SU-DHL-6 (cell line): ENCODE measurements at regions not wholly inside any gene's neighbourhood (a gene's known extent, or its start where the extent isn't known, plus 50 kb on each side); places are given as distances from the start of the nearest gene placed in this dataset.
A peak's percentile ranks its signal among the peaks of the same experiment; 100 is the strongest.
"Not testable (repeated sequence)": the region's sequence is repeated elsewhere in the genome, so short reads cannot be mapped to it uniquely, and the experiment has no call there.

Experiments
- H2AFZ ChIP-seq: fragments of 200-600 bp; sonication (generic); 2 replicates; pipeline ENCODE4 v1.6.1; 2014; ENCODE audit warnings: low read depth, mild to moderate bottlenecking, moderate library complexity, mixed read lengths, antibody characterized with exemption, low read length; ENCODE audit not compliant: severe bottlenecking
- H3F3A ChIP-seq: fragments of 200-600 bp; shearing (Covaris generic); 2 replicates; pipeline ENCODE4 v1.6.0; 2016; ENCODE audit warnings: antibody characterized with exemption, mild to moderate bottlenecking; ENCODE audit not compliant: insufficient read depth
- H3K27ac ChIP-seq: fragments of 200-600 bp; sonication (generic); 2 replicates; pipeline ENCODE4 v1.5.1; 2016; ENCODE audit warnings: low read depth, mild to moderate bottlenecking, low read length, moderate library complexity, mixed read lengths
- H3K27me3 ChIP-seq: fragments of 200-600 bp; sonication (generic), shearing (Covaris generic); 2 replicates; pipeline ENCODE4 v1.6.0; 2014; ENCODE audit warnings: mild to moderate bottlenecking, low read length
- H3K36me3 ChIP-seq: fragments of 200-600 bp; sonication (generic); 2 replicates; pipeline ENCODE4 v1.6.1; 2014; ENCODE audit warnings: mild to moderate bottlenecking, low read length, mixed read lengths
- H3K4me2 ChIP-seq: fragments of 300-600, 200-600 bp; shearing (Covaris generic), sonication (generic); 2 replicates; pipeline ENCODE4 v1.6.0; 2014; ENCODE audit warnings: low read length, low read depth, mild to moderate bottlenecking; ENCODE audit not compliant: poor library complexity, severe bottlenecking
- H3K4me3 ChIP-seq: fragments of 200-600 bp; sonication (generic); 2 replicates; pipeline ENCODE4 v1.5.1; 2014; ENCODE audit warnings: antibody characterized with exemption, low read length, mild to moderate bottlenecking, mixed read lengths; ENCODE audit not compliant: insufficient read depth, poor library complexity, severe bottlenecking
- H3K79me2 ChIP-seq: fragments of 200-600 bp; sonication (generic); 2 replicates; pipeline ENCODE4 v1.6.1; 2014; ENCODE audit warnings: mild to moderate bottlenecking, low read length, moderate library complexity; ENCODE audit not compliant: insufficient read depth
- H3K9ac ChIP-seq: fragments of 200-600 bp; sonication (generic); 2 replicates; pipeline ENCODE4 v1.7.0; 2014; ENCODE audit warnings: mild to moderate bottlenecking, low read length
- H3K9me2 ChIP-seq: fragments of 200-600 bp; sonication (generic); replicated peaks from 2 replicates; pipeline ENCODE4 v1.6.1; 2014; ENCODE audit warnings: low read length; ENCODE audit not compliant: insufficient read depth
- H3K9me3 ChIP-seq: fragments of 200-600 bp; sonication (generic); 2 replicates; pipeline ENCODE4 v1.6.1; 2014; ENCODE audit warnings: low read length, mixed read lengths; ENCODE audit not compliant: insufficient read depth
- H4K20me1 ChIP-seq: fragments of 200-600 bp; sonication (generic); 2 replicates; pipeline ENCODE4 v1.6.1; 2014; ENCODE audit warnings: low read depth, mild to moderate bottlenecking, antibody characterized with exemption, low read length, moderate library complexity, mixed read lengths
- CTCF ChIP-seq: fragments of 200-600 bp; sonication (generic); IDR thresholded peaks from one replicate; pipeline ENCODE4 v1.5.1; 2017; ENCODE audit warnings: antibody characterized with exemption, mild to moderate bottlenecking, low read length, moderate library complexity; ENCODE audit not compliant: insufficient read depth, poor library complexity, severe bottlenecking
- EZH2phosphoT487 ChIP-seq: fragments of 200-600 bp; sonication (generic), shearing (Covaris generic); conservative IDR thresholded peaks from 2 replicates; pipeline ENCODE4 v1.6.1; 2018; ENCODE audit warnings: mild to moderate bottlenecking, antibody characterized with exemption, low read length, moderate library complexity, mixed read lengths

GRCh38 chr1:74946388-74946787, 187.8 kb upstream of the LHX8 start:
- no peak overlapping the region for H2AFZ ChIP-seq
- TF ChIP-seq EZH2phosphoT487, result no peak
- no peak for TF ChIP-seq CTCF

GRCh38 chr1:74949348-74949747, 184.8 kb upstream of the LHX8 start:
- H2AFZ ChIP-seq, H3K4me2 ChIP-seq, H3K79me2 ChIP-seq, H3K27ac ChIP-seq, H3K9ac ChIP-seq, H3K4me3 ChIP-seq, H3F3A ChIP-seq, H3K9me3 ChIP-seq, H3K36me3 ChIP-seq, H4K20me1 ChIP-seq, H3K27me3 ChIP-seq, H3K9me2 ChIP-seq: not testable (repeated sequence)

More at GRCh38 chr1:74946388-74946787, 187.8 kb upstream of the LHX8 start:
- Histone ChIP-seq H3K36me3 (no peaks in the 10 kb centered on the region), H3K79me2 (no peaks in the 10 kb centered on the region), H3K9me3 (no peaks in the 10 kb centered on the region), H3F3A (no peaks in the 10 kb centered on the region), H3K27me3 (no peaks in the 10 kb centered on the region), H3K4me2 (no peak overlapping the region), H3K27ac (no peak overlapping the region), H4K20me1 (no peaks in the 10 kb centered on the region), H3K4me3 (no peak overlapping the region), H3K9me2 (no peaks in the 10 kb centered on the region), H3K9ac (no peak overlapping the region)

- H3K9me3 ChIP-seq, H3K4me3 ChIP-seq, H3K79me2 ChIP-seq: not testable (repeated sequence)
Measured at GRCh38 chr1:74951981-74952380, 182.2 kb upstream of the LHX8 start.

GRCh38 chr1:74952786-74953185, 181.4 kb upstream of the LHX8 start:
- Histone ChIP-seq H3K9me3 (no peaks in the 10 kb centered on the region), H2AFZ (peak overlapping the region; percentile 56), H3K27ac (peak overlapping the region; percentile 35; the same call in 1 of the 2 replicates), H3K9me2 (no peaks in the 10 kb centered on the region), H4K20me1 (no peaks in the 10 kb centered on the region), H3K4me3 (no peak overlapping the region), H3F3A (0 out of 2 replicates have a peak, but pooled peaks cover 4% of the 10 kb centered on the region), H3K9ac (no peak overlapping the region), H3K36me3 (no peaks in the 10 kb centered on the region), H3K27me3 (no peaks in the 10 kb centered on the region), H3K79me2 (no peaks in the 10 kb centered on the region), H3K4me2 (peak overlapping the region; percentile 47)
- TF ChIP-seq CTCF (no peak), EZH2phosphoT487 (no peak)

More at GRCh38 chr1:74951981-74952380, 182.2 kb upstream of the LHX8 start:
- H3K27me3 ChIP-seq, H3K9me2 ChIP-seq, H3F3A ChIP-seq, H3K36me3 ChIP-seq, H3K9ac ChIP-seq, H3K27ac ChIP-seq, H4K20me1 ChIP-seq, H3K4me2 ChIP-seq, H2AFZ ChIP-seq: not testable (repeated sequence)
